Adrenal gland (tissue), 9 donors: ENCODE measurements at regions not wholly inside any gene's neighbourhood (a gene's known extent, or its start where the extent isn't known, plus 50 kb on each side); places are given as distances from the start of the nearest gene placed in this dataset.

Experiments
- DNase-seq, 7 donors: peaks; one replicate each; pipeline ENCODE4 v3.0.0-alpha.2; 2019 to 2020
- H3K27ac ChIP-seq, 5 donors: fragments of 200-600 bp; sonication (generic) in 4 of 5; 1 replicate in 3 of 5; 2 replicates in 2 of 5; pipeline versions ENCODE4 v1.5.1 to v1.8.0; 2016 to 2020; ENCODE audit warnings: mild to moderate bottlenecking in 1 of 5
- H3K27me3 ChIP-seq: fragments of 200-600 bp; 2 replicates; pipeline ENCODE4 v1.8.0; 2021
- H3K36me3 ChIP-seq, 2 donors: fragments of 200-600 bp; replicated peaks in 1 of 2; 1 replicate in 1 of 2; 2 replicates in 1 of 2; pipeline versions ENCODE4 v1.5.1 to v1.8.0; 2018 to 2022
- H3K4me1 ChIP-seq, 2 donors: fragments of 200-600 bp; replicated peaks in 1 of 2; 1 replicate in 1 of 2; 2 replicates in 1 of 2; pipeline versions ENCODE4 v1.5.1 to v1.8.0; 2018 to 2021
- H3K4me3 ChIP-seq, 4 donors: fragments of 200-600 bp; sonication (generic) in 3 of 4; one replicate each; pipeline ENCODE4 v1.5.1; 2016 to 2018
- H3K9me3 ChIP-seq, 3 donors: fragments of 200-600 bp; sonication (generic) in 1 of 3; replicated peaks in 1 of 3; 1 replicate in 2 of 3; 2 replicates in 1 of 3; pipeline versions ENCODE4 v1.5.1 to v1.8.0; 2016 to 2021
- CTCF ChIP-seq, 6 experiments: fragments of 450-650 bp in 4 of 6; fragments of 200-600 bp in 2 of 6; sonication (generic) in 1 of 6; IDR thresholded peaks; 1 replicate in 5 of 6; 2 replicates in 1 of 6; pipeline versions ENCODE4 v1.5.1 to v1.8.0; 2016 to 2021; ENCODE audit warnings: antibody characterized with exemption in 6 of 6, mild to moderate bottlenecking in 2 of 6, moderate library complexity in 1 of 6
- POLR2A ChIP-seq, 2 donors: fragments of 450-650 bp; IDR thresholded peaks; one replicate each; pipeline ENCODE4 v1.6.1; 2017; ENCODE audit warnings: antibody characterized with exemption in 2 of 2, mild to moderate bottlenecking in 2 of 2, moderate library complexity in 1 of 2
- WGBS, 4 donors: extraction: QIAGEN DNeasy Blood & Tissue Kit in 2 of 4; methylation state at CpG; one replicate each; pipeline versions ENCODE4 v1.1.5 to v1.1.7; 2013 to 2017; 5-methylcytosine and 5-hydroxymethylcytosine counted together
- intact Hi-C, 2 donors: fragments of 100-400 bp; cut with DNase I; formaldehyde crosslinking; loops; one replicate each; pipeline versions ENCODE4 v1.14.1 to v1.15.0; 2022 to 2023
- donor health status: healthy with polysubstance abuse.
- donor health status: Bipolar disorder and iron deficiency.
- donor health status: DM: yes; HTN: yes; CAD: no.
- donor health status: DM: no; HTN: no; CAD: no.
- donor health status: DM: no; HTN: no; CAD: no.

GRCh38 chrX:127324128-127324527 is 504.6 kb downstream of the PRR32 start:
- H3K27ac ChIP-seq: no peak overlapping the region
- intact Hi-C loops: no loop called here
- no peak overlapping the region for H3K4me3 ChIP-seq
- no peaks in the 10 kb centered on the region for H3K27me3 ChIP-seq
- no peaks in the 10 kb centered on the region for H3K36me3 ChIP-seq
- TF ChIP-seq CTCF (IDR thresholded peaks at IDR 0.05) (no peak), POLR2A (IDR thresholded peaks at IDR 0.05) (no peak)
- WGBS, 4 donors: 74 to 94% (median 91%) methylated on average over 4 of the region's 4 CpGs
- DNase-seq: no peak
- H3K4me1 ChIP-seq: no peaks in the 10 kb centered on the region
- no peaks in the 10 kb centered on the region for H3K9me3 ChIP-seq
